ENCODE measurements at regions not wholly inside any gene's neighbourhood (a gene's known extent, or its start where the extent isn't known, plus 50 kb on each side); places are given as distances from the start of the nearest gene placed in this dataset.

- TF ChIP-seq CTCF (conservative IDR thresholded peaks at IDR 0.05; ENCODE audit: low read depth in 2 of 2): no peak
- TF ChIP-seq ETS1 (IDR thresholded peaks at IDR 0.05): no peak
- no peak for TF ChIP-seq EZH2 (IDR thresholded peaks at IDR 0.05; ENCODE audit: low read depth, unreplicated experiment)
- TF ChIP-seq POLR2AphosphoS5 (IDR thresholded peaks at IDR 0.05; ENCODE audit: low read depth): no peak
- no peak for TF ChIP-seq EZH2phosphoT487 (IDR thresholded peaks at IDR 0.05; ENCODE audit: unreplicated experiment)
- TF ChIP-seq CREB1 (CRISPR knock-in tag; IDR thresholded peaks at IDR 0.05; ENCODE audit: low read depth): no peak
- no peak for TF ChIP-seq REST (IDR thresholded peaks at IDR 0.05; ENCODE audit: unreplicated experiment)
- TF ChIP-seq JUNB (IDR thresholded peaks at IDR 0.05; ENCODE audit: unreplicated experiment): no peak
- no peak for TF ChIP-seq ZNF331 (CRISPR knock-in tag; IDR thresholded peaks at IDR 0.05; ENCODE audit: low read depth)
- no peak for TF ChIP-seq ZNF462 (CRISPR knock-in tag; IDR thresholded peaks at IDR 0.05)
- TF ChIP-seq ZNF114 (CRISPR knock-in tag; IDR thresholded peaks at IDR 0.05): no peak
- TF ChIP-seq STAT1 (IDR thresholded peaks at IDR 0.05; ENCODE audit: unreplicated experiment): no peak
Measured at GRCh38 chr2:138446043-138446442, 55.5 kb upstream of the SPOPL start.

Data from GM23338 (cell line).